IgD-negative memory B cell (primary cell): ENCODE measurements at regions not wholly inside any gene's neighbourhood (a gene's known extent, or its start where the extent isn't known, plus 50 kb on each side); places are given as distances from the start of the nearest gene placed in this dataset.
"Not testable (repeated sequence)": the region's sequence is repeated elsewhere in the genome, so short reads cannot be mapped to it uniquely, and the experiment has no call there.

Source experiments
- H3K27ac Mint-ChIP-seq, 3 donors: one replicate each; pipeline ENCODE4 v1.8.0; 2020 to 2022; ENCODE audit warnings: mild to moderate bottlenecking in 3 of 3, mixed read lengths in 3 of 3, moderate library complexity in 1 of 3
- H3K27me3 Mint-ChIP-seq: one replicate; pipeline ENCODE4 v1.8.0; 2021; ENCODE audit warnings: mixed read lengths
- H3K36me3 Mint-ChIP-seq: one replicate; pipeline ENCODE4 v1.8.0; 2020; ENCODE audit warnings: mild to moderate bottlenecking, mixed read lengths
- H3K4me1 Mint-ChIP-seq, 3 donors: one replicate each; pipeline ENCODE4 v1.8.0; 2020 to 2022; ENCODE audit warnings: mixed read lengths in 3 of 3, mild to moderate bottlenecking in 1 of 3
- H3K4me3 Mint-ChIP-seq, 4 donors: one replicate each; pipeline ENCODE4 v1.8.0; 2020 to 2022; ENCODE audit warnings: mild to moderate bottlenecking in 4 of 4, mixed read lengths in 4 of 4, moderate library complexity in 3 of 4
- H3K9me3 Mint-ChIP-seq, 3 donors: one replicate each; pipeline ENCODE4 v1.8.0; 2020 to 2021; ENCODE audit warnings: mixed read lengths in 3 of 3, mild to moderate bottlenecking in 1 of 3

DNA sequence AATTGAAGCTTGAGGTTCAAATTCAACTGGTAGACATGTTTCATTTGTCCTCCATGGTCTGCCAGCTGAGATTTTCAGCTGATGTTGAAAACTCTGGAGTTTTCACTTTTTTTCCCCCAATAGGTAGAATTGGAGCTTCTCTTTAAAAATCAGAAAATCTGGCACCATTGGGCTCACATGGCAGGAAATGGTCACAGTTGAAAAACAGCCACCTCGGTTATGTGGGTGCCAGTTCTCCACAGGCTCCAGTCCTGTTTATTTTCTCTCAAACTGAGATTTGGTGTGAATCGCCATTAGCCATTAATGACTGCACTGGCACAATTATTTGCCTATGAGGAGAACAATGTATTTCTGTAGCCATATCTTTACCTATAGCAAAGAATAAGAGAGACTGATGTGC lies 171.4 kb upstream of the TFAP2D start:
- H3K4me3 Mint-ChIP-seq: no peak overlapping the region
- no peaks in the 10 kb centered on the region for H3K36me3 Mint-ChIP-seq
- no peaks in the 10 kb centered on the region for H3K27me3 Mint-ChIP-seq
- H3K27ac Mint-ChIP-seq: no peak overlapping the region
- H3K9me3 Mint-ChIP-seq: peaks cover 1 to 5% (median 5%) of the 10 kb centered on the region in 3 donors
- H3K4me1 Mint-ChIP-seq: no peaks in the 10 kb centered on the region

DNA sequence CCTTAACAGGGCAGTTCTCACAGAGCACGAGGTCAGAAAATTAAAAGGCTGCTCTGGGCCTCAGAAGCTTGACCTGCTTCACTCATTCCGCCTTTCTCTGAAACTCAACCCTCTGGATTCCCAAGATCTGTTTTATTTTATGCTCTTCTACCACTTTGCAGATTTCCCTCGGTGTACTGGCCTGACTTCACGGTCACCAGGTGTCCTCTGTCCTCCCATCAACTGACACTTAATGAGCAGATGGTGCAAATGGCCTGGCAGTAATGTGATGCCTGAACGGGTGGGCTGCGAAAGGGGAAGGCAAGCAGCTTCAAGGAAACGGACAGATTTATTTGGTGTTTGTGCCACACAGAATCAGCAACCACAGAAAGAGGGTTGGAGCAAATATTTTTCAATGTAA lies 169.7 kb upstream of the TFAP2D start:
- Mint-ChIP-seq H3K9me3 (peaks cover 1 to 5% (median 5%) of the 10 kb centered on the region in 3 donors), H3K27me3 (no peaks in the 10 kb centered on the region), H3K36me3 (no peaks in the 10 kb centered on the region), H3K4me1 (no peaks in the 10 kb centered on the region), H3K4me3 (no peak overlapping the region), H3K27ac (no peak overlapping the region)

- Mint-ChIP-seq H3K4me1 (no peaks in the 10 kb centered on the region), H3K9me3 (peaks cover 2 to 5% (median 2%) of the 10 kb centered on the region in 3 donors), H3K27ac (no peak overlapping the region), H3K36me3 (no peaks in the 10 kb centered on the region), H3K4me3 (no peak overlapping the region), H3K27me3 (no peaks in the 10 kb centered on the region)
Observed at GRCh38 chr6:50549026-50549425, 164.3 kb upstream of the TFAP2D start.

DNA sequence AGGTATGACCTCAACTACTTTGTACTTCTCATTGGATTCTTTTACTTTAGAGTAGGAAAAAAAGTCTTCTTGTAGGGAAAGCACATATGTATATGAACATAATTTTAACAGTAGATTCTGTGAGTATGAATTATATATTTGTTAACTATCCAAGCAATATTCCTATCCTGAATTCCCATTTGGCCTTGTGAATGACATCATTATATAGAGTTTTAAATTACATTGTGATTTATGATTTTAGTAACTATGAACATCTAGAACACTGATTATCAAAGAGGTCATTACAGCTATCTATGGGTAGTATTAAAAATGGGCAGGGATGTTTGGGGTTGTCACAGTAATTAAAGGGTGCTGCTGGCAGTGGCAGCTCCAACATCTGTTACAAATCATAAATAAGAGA lies 163.9 kb upstream of the TFAP2D start:
- Mint-ChIP-seq H3K36me3 (no peaks in the 10 kb centered on the region), H3K4me1 (no peaks in the 10 kb centered on the region), H3K27me3 (no peaks in the 10 kb centered on the region), H3K4me3 (no peak overlapping the region), H3K27ac (no peak overlapping the region), H3K9me3 (peaks cover 3 to 5% (median 4%) of the 10 kb centered on the region in 3 donors)

DNA sequence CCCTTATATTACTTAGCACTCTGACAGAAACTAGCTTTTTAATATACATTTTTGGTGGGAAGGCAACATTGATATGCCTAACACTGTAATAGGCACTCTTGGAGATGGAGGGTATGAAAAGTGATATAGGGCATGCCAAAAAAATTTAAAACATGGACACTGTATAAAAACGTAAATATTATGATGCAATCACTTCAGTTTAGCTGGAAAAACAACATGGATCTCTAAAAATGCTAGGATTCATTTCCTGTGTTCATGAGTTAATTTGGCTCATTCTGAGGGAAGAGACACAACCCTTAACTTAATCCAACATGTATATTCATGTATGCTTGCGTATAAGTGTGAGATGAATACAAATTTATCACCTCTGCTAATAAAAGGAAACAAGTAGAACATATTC lies 157.3 kb upstream of the TFAP2D start:
- Mint-ChIP-seq H3K4me1 (no peaks in the 10 kb centered on the region), H3K36me3 (no peaks in the 10 kb centered on the region), H3K27me3 (no peaks in the 10 kb centered on the region), H3K9me3 (peaks cover 4 to 9% (median 4%) of the 10 kb centered on the region in 3 donors), H3K27ac (no peak overlapping the region), H3K4me3 (no peak overlapping the region)

GRCh38 chr6:50565004-50565403 lies 148.3 kb upstream of the TFAP2D start:
- H3K9me3 Mint-ChIP-seq: peaks cover 0 to 2% (median 0%) of the 10 kb centered on the region in 3 donors

DNA sequence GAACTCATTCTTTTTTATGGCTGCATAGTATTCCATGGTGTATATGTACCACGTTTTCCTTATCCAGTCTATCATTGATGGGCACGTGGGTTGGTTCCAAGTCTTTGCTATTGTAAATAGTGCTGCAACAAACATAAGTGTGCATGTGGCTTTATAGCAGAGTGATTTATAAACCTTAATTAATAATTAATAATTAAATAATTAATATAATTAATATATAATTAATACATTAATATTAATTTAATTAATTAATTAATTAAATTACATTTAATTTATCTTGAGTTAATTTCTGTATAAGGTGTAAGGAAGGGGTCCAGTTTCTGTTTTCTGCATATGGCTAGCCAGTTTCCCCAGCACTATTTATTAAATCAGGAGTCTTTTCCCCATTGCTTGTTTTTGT lies 142.1 kb upstream of the TFAP2D start:
- not testable (repeated sequence) for H3K9me3 Mint-ChIP-seq, H3K27ac Mint-ChIP-seq, H3K4me1 Mint-ChIP-seq, H3K36me3 Mint-ChIP-seq, H3K4me3 Mint-ChIP-seq, H3K27me3 Mint-ChIP-seq

More at GRCh38 chr6:50565004-50565403, 148.3 kb upstream of the TFAP2D start:
- H3K27me3 Mint-ChIP-seq: no peaks in the 10 kb centered on the region
- H3K36me3 Mint-ChIP-seq: no peaks in the 10 kb centered on the region
- no peaks in the 10 kb centered on the region for H3K4me1 Mint-ChIP-seq
- H3K4me3 Mint-ChIP-seq: no peak overlapping the region
- no peak overlapping the region for H3K27ac Mint-ChIP-seq

GRCh38 chr6:50585441-50586330 lies 127.6 kb upstream of the TFAP2D start:
- Mint-ChIP-seq H3K36me3 (no peaks in the 10 kb centered on the region), H3K4me1 (no peaks in the 10 kb centered on the region), H3K27ac (no peak overlapping the region), H3K4me3 (no peak overlapping the region), H3K9me3 (no peaks in the 10 kb centered on the region), H3K27me3 (no peaks in the 10 kb centered on the region)

DNA sequence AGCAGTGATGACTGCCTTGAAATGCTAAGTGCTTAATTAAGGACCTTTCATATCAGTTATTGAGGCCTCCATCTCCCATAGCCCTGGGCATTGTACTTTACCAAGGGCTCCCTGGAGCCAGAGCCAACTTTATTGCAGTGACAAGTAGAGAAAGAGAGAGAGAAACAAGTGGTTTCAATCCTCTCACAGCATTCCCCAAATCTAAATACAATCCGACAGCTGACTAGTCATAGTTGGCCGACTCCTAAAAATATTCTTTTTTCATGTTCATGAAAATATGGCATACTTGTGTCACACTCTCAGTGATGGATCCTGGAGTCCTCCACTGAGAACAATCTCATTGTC lies 127.0 kb upstream of the TFAP2D start:
- no peaks in the 10 kb centered on the region for H3K9me3 Mint-ChIP-seq
- no peaks in the 10 kb centered on the region for H3K36me3 Mint-ChIP-seq
- no peak overlapping the region for H3K27ac Mint-ChIP-seq
- peak overlapping the region in 1 of 4 donors; percentile 6 for H3K4me3 Mint-ChIP-seq
- H3K4me1 Mint-ChIP-seq: no peaks in the 10 kb centered on the region
- H3K27me3 Mint-ChIP-seq: no peaks in the 10 kb centered on the region

GRCh38 chr6:50589751-50590470 lies 123.4 kb upstream of the TFAP2D start:
- H3K27ac Mint-ChIP-seq: no peak overlapping the region
- no peaks in the 10 kb centered on the region for H3K4me1 Mint-ChIP-seq
- H3K27me3 Mint-ChIP-seq: no peaks in the 10 kb centered on the region
- no peak overlapping the region for H3K4me3 Mint-ChIP-seq
- no peaks in the 10 kb centered on the region for H3K9me3 Mint-ChIP-seq
- no peaks in the 10 kb centered on the region for H3K36me3 Mint-ChIP-seq

DNA sequence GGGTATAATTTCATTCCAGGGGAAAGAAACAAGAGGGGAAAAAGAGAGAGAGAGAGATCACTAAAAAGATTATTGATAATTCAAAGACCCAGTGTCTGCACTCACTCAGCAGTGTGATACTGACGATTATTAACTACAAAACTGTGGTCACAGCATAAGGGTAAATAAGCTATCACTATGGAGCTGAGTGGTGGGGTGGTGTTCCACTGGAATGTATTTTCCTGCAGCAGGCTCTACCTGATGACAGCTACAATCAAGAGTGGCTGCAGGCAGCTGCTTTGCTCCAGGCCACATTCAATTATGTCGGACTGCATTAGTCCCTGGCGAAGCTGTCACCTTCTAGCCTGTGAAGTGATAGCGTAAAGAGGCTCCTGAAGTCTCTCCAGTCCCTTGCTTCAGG lies 122.2 kb upstream of the TFAP2D start:
- Mint-ChIP-seq H3K4me1 (no peaks in the 10 kb centered on the region), H3K36me3 (no peaks in the 10 kb centered on the region), H3K27ac (no peak overlapping the region), H3K4me3 (no peak overlapping the region), H3K9me3 (no peaks in the 10 kb centered on the region), H3K27me3 (no peaks in the 10 kb centered on the region)

DNA sequence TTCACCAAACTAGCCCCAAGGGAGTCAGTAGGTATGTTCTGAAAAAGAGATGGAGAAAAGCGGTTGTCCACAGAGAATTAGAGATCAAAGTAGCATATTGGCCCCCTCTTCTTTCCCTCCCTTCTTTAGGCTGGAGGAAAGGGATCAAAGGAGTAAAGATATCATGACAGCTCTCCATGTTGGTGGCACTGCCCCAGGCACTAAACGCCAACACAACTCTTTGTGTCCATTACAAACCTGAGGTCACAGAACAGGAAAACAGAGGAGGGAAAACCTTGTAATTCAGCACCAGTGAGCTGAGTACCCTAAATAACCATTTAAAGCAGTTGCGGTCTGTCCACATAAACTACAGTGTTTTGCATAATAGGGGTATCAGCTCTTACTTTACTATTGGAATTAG lies 113.0 kb upstream of the TFAP2D start:
- no peak overlapping the region for H3K27ac Mint-ChIP-seq
- H3K27me3 Mint-ChIP-seq: no peaks in the 10 kb centered on the region
- H3K9me3 Mint-ChIP-seq: peaks cover 0 to 2% (median 0%) of the 10 kb centered on the region in 3 donors
- H3K4me1 Mint-ChIP-seq: no peaks in the 10 kb centered on the region
- no peaks in the 10 kb centered on the region for H3K36me3 Mint-ChIP-seq
- no peak overlapping the region for H3K4me3 Mint-ChIP-seq

DNA sequence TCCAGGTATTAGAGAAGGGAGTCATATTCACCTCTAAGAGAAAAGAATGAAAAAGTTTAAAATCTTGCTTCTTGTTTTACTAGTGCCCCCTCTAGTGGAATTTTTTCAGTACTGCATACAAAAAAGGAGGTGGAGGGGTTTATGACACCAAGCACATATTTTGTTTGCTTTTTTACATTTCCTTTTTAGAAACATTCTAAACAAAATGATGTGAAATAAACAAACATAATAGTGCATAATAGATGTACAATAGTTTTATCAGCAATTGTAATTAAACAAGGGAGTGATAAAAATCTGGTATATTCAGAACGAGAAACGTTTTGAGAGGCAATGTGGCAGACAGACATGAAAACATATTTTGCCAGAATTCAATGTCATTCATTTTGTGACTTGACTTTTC lies 111.0 kb upstream of the TFAP2D start:
- peaks cover 0 to 2% (median 0%) of the 10 kb centered on the region in 3 donors for H3K9me3 Mint-ChIP-seq
- no peaks in the 10 kb centered on the region for H3K27me3 Mint-ChIP-seq
- no peaks in the 10 kb centered on the region for H3K4me1 Mint-ChIP-seq
- no peaks in the 10 kb centered on the region for H3K36me3 Mint-ChIP-seq
- H3K4me3 Mint-ChIP-seq: no peak overlapping the region
- H3K27ac Mint-ChIP-seq: no peak overlapping the region

DNA sequence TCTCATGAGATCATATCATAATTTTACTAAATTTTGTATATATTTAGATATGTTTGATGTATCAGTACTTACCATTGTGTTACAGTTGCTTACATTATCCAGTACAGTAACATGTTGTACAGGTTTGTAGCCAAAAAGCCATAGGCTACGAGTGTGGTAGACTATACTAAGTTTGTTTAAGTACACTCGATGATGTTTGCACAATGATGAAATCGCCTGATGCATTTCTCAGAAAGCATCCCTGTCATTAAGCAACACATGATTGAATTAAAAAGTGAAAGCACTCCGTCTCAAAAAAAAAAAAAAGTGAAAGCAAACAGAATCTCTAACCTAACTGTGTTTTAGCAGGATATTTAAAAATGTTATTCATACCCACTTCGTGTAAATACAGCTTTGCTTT lies 104.9 kb upstream of the TFAP2D start:
- Mint-ChIP-seq H3K4me3 (no peak overlapping the region), H3K27me3 (no peaks in the 10 kb centered on the region), H3K9me3 (peaks cover 0 to 4% (median 2%) of the 10 kb centered on the region in 3 donors), H3K27ac (no peak overlapping the region), H3K36me3 (no peaks in the 10 kb centered on the region), H3K4me1 (no peaks in the 10 kb centered on the region)

DNA sequence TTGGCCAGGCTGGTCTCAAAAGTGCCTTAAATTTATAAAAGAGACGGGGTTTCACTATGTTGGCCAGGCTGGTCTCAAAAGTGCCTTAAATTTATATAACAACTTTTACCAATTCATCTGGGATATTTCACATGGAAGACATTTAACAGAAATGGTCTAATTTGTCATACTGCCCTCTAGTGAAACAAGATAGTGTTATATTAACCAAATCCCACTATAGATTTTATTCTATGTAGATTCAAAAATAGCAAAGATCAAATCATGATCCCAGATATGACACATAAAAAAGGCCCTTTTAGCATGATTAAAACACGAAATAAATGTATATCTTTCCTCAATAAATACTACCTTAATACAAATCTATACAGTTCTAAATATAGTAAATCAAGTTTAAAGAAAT lies 102.8 kb upstream of the TFAP2D start:
- Mint-ChIP-seq H3K27ac (no peak overlapping the region), H3K4me3 (no peak overlapping the region), H3K36me3 (no peaks in the 10 kb centered on the region), H3K4me1 (no peaks in the 10 kb centered on the region), H3K9me3 (peaks cover 0 to 4% (median 2%) of the 10 kb centered on the region in 3 donors), H3K27me3 (no peaks in the 10 kb centered on the region)

DNA sequence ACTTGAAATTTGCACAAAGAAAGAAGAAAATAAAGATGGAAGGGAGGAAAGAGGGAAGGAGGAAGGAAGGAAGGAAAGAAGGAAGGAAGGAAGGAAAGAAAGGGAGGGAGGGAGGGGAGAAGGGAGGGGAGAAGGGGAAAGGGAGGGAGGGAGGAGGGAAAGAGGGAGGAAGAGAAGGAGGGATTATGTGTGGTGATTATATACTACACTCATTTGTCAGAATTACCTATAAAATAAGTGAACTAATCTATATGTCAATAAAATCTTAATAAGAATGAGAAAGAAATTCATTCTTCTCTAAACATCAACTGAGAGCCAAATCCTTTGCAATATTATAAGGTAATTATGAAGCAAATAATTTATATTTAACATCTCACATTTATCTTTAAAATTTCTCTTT lies 77.9 kb upstream of the TFAP2D start:
- H3K4me3 Mint-ChIP-seq: no peak overlapping the region
- H3K27me3 Mint-ChIP-seq: no peaks in the 10 kb centered on the region
- H3K36me3 Mint-ChIP-seq: peaks cover 1% of the 10 kb centered on the region
- no peak overlapping the region for H3K27ac Mint-ChIP-seq
- H3K4me1 Mint-ChIP-seq: no peaks in the 10 kb centered on the region
- H3K9me3 Mint-ChIP-seq: peaks cover 0 to 5% (median 2%) of the 10 kb centered on the region in 3 donors
